Mesenchymal stem cell (in vitro differentiated cells and primary cell): ENCODE measurements at regions not wholly inside any gene's neighbourhood (a gene's known extent, or its start where the extent isn't known, plus 50 kb on each side); places are given as distances from the start of the nearest gene placed in this dataset.

Source experiments
- DNase-seq: peaks from one replicate; pipeline ENCODE4 v3.0.0-alpha.2; 2013
- H2AFZ ChIP-seq: one replicate; pipeline ENCODE4 v1.6.1; 2013; ENCODE audit warnings: low read depth, mild to moderate bottlenecking, control low read depth, inconsistent platforms, low read length, moderate library complexity
- H2AK5ac ChIP-seq: 2 replicates; pipeline ENCODE4 v1.6.1; 2013; ENCODE audit warnings: low read length, moderate library complexity, mild to moderate bottlenecking, inconsistent platforms; ENCODE audit not compliant: severe bottlenecking
- H2BK120ac ChIP-seq: one replicate; pipeline ENCODE4 v1.6.1; 2013; ENCODE audit warnings: low read depth, mild to moderate bottlenecking, inconsistent platforms, low read length, moderate library complexity
- H2BK12ac ChIP-seq, 2 experiments: one replicate each; pipeline ENCODE4 v1.6.1; 2013; ENCODE audit warnings: inconsistent platforms in 2 of 2, low read length in 2 of 2, mild to moderate bottlenecking in 2 of 2, moderate library complexity in 2 of 2, control low read depth in 1 of 2
- H2BK15ac ChIP-seq: one replicate; pipeline ENCODE4 v1.6.1; 2013; ENCODE audit warnings: mild to moderate bottlenecking, low read depth, inconsistent platforms; ENCODE audit not compliant: poor library complexity, severe bottlenecking
- H2BK5ac ChIP-seq: 2 replicates; pipeline ENCODE4 v1.6.1; 2013; ENCODE audit warnings: low read depth, mild to moderate bottlenecking, low read length, control low read depth, inconsistent platforms; ENCODE audit not compliant: poor library complexity, severe bottlenecking
- H3K14ac ChIP-seq, 2 experiments: one replicate each; pipeline ENCODE4 v1.6.1; 2013; ENCODE audit warnings: inconsistent platforms in 2 of 2, low read length in 2 of 2, control low read depth in 1 of 2, mild to moderate bottlenecking in 1 of 2, moderate library complexity in 1 of 2
- H3K18ac ChIP-seq, 2 experiments: one replicate each; pipeline ENCODE4 v1.6.1; 2013; ENCODE audit warnings: inconsistent platforms in 2 of 2, low read length in 2 of 2, control low read depth in 1 of 2, low read depth in 1 of 2, mild to moderate bottlenecking in 1 of 2
- H3K23ac ChIP-seq, 2 experiments: one replicate each; pipeline ENCODE4 v1.6.1; 2013; ENCODE audit warnings: inconsistent platforms in 2 of 2, low read length in 2 of 2, mild to moderate bottlenecking in 2 of 2, moderate library complexity in 2 of 2, control low read depth in 1 of 2
- H3K27ac ChIP-seq: 2 replicates; pipeline ENCODE4 v1.5.1; 2013; ENCODE audit warnings: mild to moderate bottlenecking, moderate library complexity, low read length, control low read depth, inconsistent platforms; ENCODE audit not compliant: poor library complexity, severe bottlenecking
- H3K27me3 ChIP-seq, 2 experiments: 2 replicates each; pipeline versions ENCODE4 v1.6.1 to v1.7.0; 2013; ENCODE audit warnings: low read length in 2 of 2, mild to moderate bottlenecking in 2 of 2, moderate library complexity in 2 of 2, control low read depth in 1 of 2, inconsistent platforms in 1 of 2; ENCODE audit not compliant: control insufficient read depth in 1 of 2, insufficient read depth in 1 of 2
- H3K36me3 ChIP-seq, 2 experiments: 2 replicates each; pipeline versions ENCODE4 v1.6.1 to v1.7.0; 2013; ENCODE audit warnings: low read length in 2 of 2, control low read depth in 1 of 2, inconsistent platforms in 1 of 2, low read depth in 1 of 2, mild to moderate bottlenecking in 1 of 2; ENCODE audit not compliant: insufficient read depth in 2 of 2, control insufficient read depth in 1 of 2
- H3K4ac ChIP-seq, 2 experiments: one replicate each; pipeline ENCODE4 v1.6.1; 2013; ENCODE audit warnings: inconsistent platforms in 2 of 2, low read length in 2 of 2, mild to moderate bottlenecking in 2 of 2, moderate library complexity in 2 of 2, control low read depth in 1 of 2, low read depth in 1 of 2
- H3K4me1 ChIP-seq: 2 replicates; pipeline ENCODE4 v1.6.1; 2013; ENCODE audit warnings: low read depth, low read length, control low read depth; ENCODE audit not compliant: control insufficient read depth, insufficient read depth
- H3K4me2 ChIP-seq: 2 replicates; pipeline ENCODE4 v1.6.1; 2013; ENCODE audit warnings: low read length, mild to moderate bottlenecking, inconsistent platforms; ENCODE audit not compliant: poor library complexity, severe bottlenecking
- H3K4me3 ChIP-seq, 2 experiments: 2 replicates each; pipeline versions ENCODE4 v1.5.1 to v1.7.0; 2013; ENCODE audit warnings: low read length in 2 of 2, mild to moderate bottlenecking in 2 of 2, control low read depth in 1 of 2, low read depth in 1 of 2; ENCODE audit not compliant: insufficient read depth in 1 of 2
- H3K79me1 ChIP-seq: replicated peaks from 2 replicates; pipeline ENCODE4 v1.6.1; 2013; ENCODE audit warnings: mild to moderate bottlenecking, control low read depth, low read length, inconsistent platforms; ENCODE audit not compliant: poor library complexity, severe bottlenecking
- H3K9ac ChIP-seq: 2 replicates; pipeline ENCODE4 v1.7.0; 2013; ENCODE audit warnings: mild to moderate bottlenecking, low read length, moderate library complexity
- H3K9me3 ChIP-seq: 2 replicates; pipeline ENCODE4 v1.7.0; 2013; ENCODE audit warnings: mild to moderate bottlenecking, low read length; ENCODE audit not compliant: control insufficient read depth
- H4K8ac ChIP-seq: one replicate; pipeline ENCODE4 v1.6.1; 2013; ENCODE audit warnings: inconsistent platforms, mild to moderate bottlenecking, low read length, moderate library complexity
- H4K91ac ChIP-seq: one replicate; pipeline ENCODE4 v1.6.1; 2013; ENCODE audit warnings: mild to moderate bottlenecking, low read length, inconsistent platforms
- WGBS: methylation state at CpG from one replicate; pipeline ENCODE4 v1.1.7; 2013; ENCODE audit warnings: mixed read lengths; 5-methylcytosine and 5-hydroxymethylcytosine counted together

DNA sequence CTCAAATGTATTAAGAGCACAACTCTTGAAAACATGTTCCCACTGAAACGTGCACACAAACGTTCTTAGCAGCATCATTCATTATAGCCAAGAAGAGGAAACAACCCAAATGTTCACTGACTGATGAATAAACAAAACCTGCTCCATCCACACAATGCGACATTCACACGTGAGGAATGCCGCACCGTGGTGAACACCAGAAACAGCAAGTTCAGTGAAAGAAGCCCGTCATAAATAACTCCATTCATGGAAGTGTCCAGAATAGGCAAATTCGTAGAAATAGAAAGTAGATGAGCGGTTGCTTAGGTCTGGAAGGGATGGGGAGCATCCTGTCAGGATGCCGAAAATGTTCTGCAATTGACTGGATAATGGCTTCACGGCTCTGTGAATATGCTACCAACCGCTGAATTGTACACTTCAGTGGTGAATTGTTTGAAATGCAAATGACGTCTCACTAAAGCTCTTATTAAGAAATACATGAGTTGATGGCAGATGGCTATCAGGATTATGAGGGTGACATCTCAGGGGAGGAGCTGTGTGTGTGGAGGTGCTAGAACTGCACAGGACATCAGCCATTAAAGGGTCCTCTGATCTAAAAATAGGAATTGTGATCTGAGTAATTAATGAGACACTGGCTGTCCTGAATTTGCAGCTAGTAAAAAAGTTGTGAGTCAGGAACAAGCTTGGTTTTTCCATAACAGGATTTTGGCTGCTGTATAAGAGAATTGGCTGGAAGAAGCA lies 771.0 kb downstream of the KCNJ18 start:
- Histone ChIP-seq H3K79me1 (no peaks in the 10 kb centered on the region), H3K9ac (no peak overlapping the region), H4K91ac (no peak overlapping the region), H3K14ac (no peak overlapping the region), H2BK120ac (no peak overlapping the region), H2BK5ac (no peak overlapping the region), H3K18ac (no peak overlapping the region), H2BK15ac (no peak overlapping the region), H3K4me3 (no peak overlapping the region), H3K4ac (no peak overlapping the region), H3K27me3 (no peaks in the 10 kb centered on the region), H3K4me1 (no peaks in the 10 kb centered on the region), H3K4me2 (no peak overlapping the region), H3K27ac (no peak overlapping the region), H3K36me3 (no peaks in the 10 kb centered on the region), H2AFZ (no peak overlapping the region), H2AK5ac (no peak overlapping the region), H4K8ac (no peak overlapping the region), H3K23ac (no peak overlapping the region), H2BK12ac (no peak overlapping the region), H3K9me3 (no peaks in the 10 kb centered on the region)
- DNase-seq = no peak
- 74% methylated on average over 13 of the region's 13 CpGs for WGBS

DNA sequence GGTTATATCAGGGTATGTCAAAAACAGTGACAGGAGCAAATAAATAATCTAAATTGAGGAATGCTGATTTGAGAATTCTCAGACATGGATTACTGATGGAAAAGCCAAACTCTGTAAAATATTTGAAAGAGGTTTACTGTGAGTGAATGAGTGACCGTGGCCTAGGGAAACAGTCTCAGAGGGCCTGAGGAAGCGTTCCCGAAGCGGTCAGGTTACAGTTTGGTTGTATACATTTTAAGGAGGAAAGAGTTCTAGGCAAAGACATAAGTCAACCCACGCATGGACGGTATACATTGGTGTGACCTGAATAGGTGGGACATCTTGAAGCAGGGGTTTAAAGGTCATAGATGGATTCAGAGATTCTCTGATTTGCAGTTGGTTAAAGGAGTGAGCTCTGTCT lies 771.7 kb downstream of the KCNJ18 start:
- no peaks in the 10 kb centered on the region for H3K4me1 ChIP-seq
- no peak overlapping the region for H3K18ac ChIP-seq
- H3K4me2 ChIP-seq = no peak overlapping the region
- no peak overlapping the region for H2BK5ac ChIP-seq
- H3K4me3 ChIP-seq = no peak overlapping the region
- H4K8ac ChIP-seq = no peak overlapping the region
- no peak overlapping the region for H3K23ac ChIP-seq
- no peaks in the 10 kb centered on the region for H3K27me3 ChIP-seq
- H3K36me3 ChIP-seq = no peaks in the 10 kb centered on the region
- H3K9me3 ChIP-seq = no peaks in the 10 kb centered on the region
- H4K91ac ChIP-seq = no peak overlapping the region
- WGBS = 60% methylated on average over 6 of the region's 6 CpGs
- H2AK5ac ChIP-seq = no peak overlapping the region
- H2BK12ac ChIP-seq = no peak overlapping the region
- H3K9ac ChIP-seq = no peak overlapping the region
- no peak for DNase-seq
- no peak overlapping the region for H2BK120ac ChIP-seq
- no peak overlapping the region for H3K4ac ChIP-seq
- H3K14ac ChIP-seq = no peak overlapping the region
- no peaks in the 10 kb centered on the region for H3K79me1 ChIP-seq
- no peak overlapping the region for H2AFZ ChIP-seq
- no peak overlapping the region for H2BK15ac ChIP-seq
- H3K27ac ChIP-seq = no peak overlapping the region

DNA sequence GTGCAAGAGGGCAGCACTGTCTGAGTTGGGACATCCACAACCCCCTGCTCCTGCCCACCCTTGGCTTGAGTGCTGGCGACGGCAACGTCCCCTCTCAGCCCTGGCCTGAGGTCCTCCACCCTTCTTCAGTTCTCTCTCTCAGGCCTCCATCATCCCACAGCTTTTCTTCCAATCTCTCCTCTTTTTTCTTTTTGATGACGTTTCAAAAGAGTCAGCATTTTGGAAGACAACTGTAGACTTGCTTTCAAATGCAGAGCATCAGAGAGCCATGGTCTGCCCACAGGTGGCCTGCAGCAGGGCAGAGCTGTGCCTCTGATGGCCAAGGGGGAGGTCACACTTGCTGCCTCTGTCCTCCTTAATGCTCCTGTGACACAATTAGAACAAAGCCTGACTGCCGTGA lies 775.4 kb downstream of the KCNJ18 start:
- no peak for DNase-seq
- Histone ChIP-seq H3K9me3 (no peaks in the 10 kb centered on the region), H3K23ac (no peak overlapping the region), H2AK5ac (no peak overlapping the region), H3K18ac (no peak overlapping the region), H2BK12ac (no peak overlapping the region), H3K36me3 (no peaks in the 10 kb centered on the region), H3K4ac (no peak overlapping the region), H2BK120ac (no peak overlapping the region), H4K8ac (no peak overlapping the region), H4K91ac (no peak overlapping the region), H3K4me2 (no peak overlapping the region), H3K4me3 (no peak overlapping the region), H3K14ac (no peak overlapping the region), H3K79me1 (no peaks in the 10 kb centered on the region), H3K27me3 (no peaks in the 10 kb centered on the region), H2BK15ac (no peak overlapping the region), H2AFZ (no peak overlapping the region), H3K9ac (no peak overlapping the region), H3K4me1 (no peaks in the 10 kb centered on the region), H3K27ac (no peak overlapping the region), H2BK5ac (no peak overlapping the region)
- 86% methylated on average over 5 of the region's 5 CpGs for WGBS

DNA sequence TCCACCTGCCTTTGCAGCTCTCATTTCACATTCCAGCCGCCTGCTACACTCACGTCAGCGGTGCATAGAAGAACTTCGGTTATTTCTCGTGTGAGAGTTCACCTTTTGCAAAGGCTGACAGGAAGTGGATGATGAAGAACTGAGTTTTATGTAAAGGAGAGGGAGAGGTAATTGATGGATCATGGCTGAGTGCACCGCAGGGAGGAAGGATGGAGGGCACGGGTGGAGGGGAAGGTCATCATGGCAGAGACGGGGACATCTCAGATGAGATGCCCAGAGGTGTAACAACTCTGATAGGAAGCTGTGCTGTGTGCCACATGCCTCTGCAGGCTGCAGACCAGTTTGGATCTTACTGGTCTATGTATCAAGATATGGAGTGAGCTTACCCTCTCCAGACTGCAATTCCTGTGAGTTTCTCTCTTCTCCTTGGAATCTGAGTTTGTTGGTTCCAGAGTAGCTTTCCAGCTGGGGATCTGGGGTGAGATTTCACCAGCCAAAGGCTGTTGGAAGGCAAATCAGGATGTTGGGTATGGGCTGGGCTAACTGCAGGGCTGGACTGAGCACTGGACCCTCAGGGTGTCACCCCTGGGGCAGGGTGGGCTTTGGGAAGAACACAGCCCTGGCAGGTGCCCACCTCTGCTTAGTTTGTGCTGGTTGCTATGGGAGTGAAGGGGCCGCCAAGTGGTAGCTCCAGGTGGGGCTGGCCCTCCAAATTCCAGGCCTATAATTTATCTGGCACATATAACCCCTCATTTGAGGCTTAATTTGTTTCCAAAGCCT lies 777.0 kb downstream of the KCNJ18 start:
- WGBS = 86% methylated on average over 8 of the region's 9 CpGs
- no peak overlapping the region for H3K4me2 ChIP-seq
- no peaks in the 10 kb centered on the region for H3K27me3 ChIP-seq
- H3K9me3 ChIP-seq = no peaks in the 10 kb centered on the region
- H3K4me1 ChIP-seq = no peaks in the 10 kb centered on the region
- no peak overlapping the region for H2BK5ac ChIP-seq
- H3K79me1 ChIP-seq = no peaks in the 10 kb centered on the region
- no peak overlapping the region for H3K23ac ChIP-seq
- no peak overlapping the region for H2AK5ac ChIP-seq
- DNase-seq = no peak
- H4K8ac ChIP-seq = no peak overlapping the region
- no peak overlapping the region for H2BK120ac ChIP-seq
- no peak overlapping the region for H3K9ac ChIP-seq
- H2BK15ac ChIP-seq = no peak overlapping the region
- no peak overlapping the region for H3K4me3 ChIP-seq
- H2BK12ac ChIP-seq = no peak overlapping the region
- H2AFZ ChIP-seq = no peak overlapping the region
- no peak overlapping the region for H3K18ac ChIP-seq
- H3K27ac ChIP-seq = no peak overlapping the region
- H3K36me3 ChIP-seq = no peaks in the 10 kb centered on the region
- no peak overlapping the region for H3K14ac ChIP-seq
- no peak overlapping the region for H3K4ac ChIP-seq
- H4K91ac ChIP-seq = no peak overlapping the region
